ENCODE measurements at regions not wholly inside any gene's neighbourhood (a gene's known extent, or its start where the extent isn't known, plus 50 kb on each side); places are given as distances from the start of the nearest gene placed in this dataset.

DNA sequence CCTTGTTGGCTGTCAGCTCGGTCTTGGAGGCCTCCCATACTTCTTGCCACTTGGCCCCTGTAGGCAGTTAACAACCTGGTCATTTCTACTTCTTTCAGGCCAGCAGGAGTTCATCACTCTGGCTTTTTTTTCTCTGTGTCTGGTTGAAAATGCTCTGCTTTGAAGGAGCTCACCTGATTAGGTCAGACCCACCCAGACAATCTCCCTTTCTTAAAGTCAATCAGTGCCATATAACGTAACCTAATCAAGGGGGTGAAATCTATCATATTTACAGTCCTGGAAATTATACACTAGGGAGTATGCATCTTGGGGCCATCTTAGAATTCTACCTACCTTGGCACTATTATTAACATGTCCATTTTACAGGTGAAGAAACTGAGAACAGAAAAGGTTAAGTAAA lies 155.4 kb downstream of the SREK1 start:
- H3K4me1 ChIP-seq (ENCODE audit: insufficient read depth, low read length) = no peaks in the 10 kb centered on the region

DNA sequence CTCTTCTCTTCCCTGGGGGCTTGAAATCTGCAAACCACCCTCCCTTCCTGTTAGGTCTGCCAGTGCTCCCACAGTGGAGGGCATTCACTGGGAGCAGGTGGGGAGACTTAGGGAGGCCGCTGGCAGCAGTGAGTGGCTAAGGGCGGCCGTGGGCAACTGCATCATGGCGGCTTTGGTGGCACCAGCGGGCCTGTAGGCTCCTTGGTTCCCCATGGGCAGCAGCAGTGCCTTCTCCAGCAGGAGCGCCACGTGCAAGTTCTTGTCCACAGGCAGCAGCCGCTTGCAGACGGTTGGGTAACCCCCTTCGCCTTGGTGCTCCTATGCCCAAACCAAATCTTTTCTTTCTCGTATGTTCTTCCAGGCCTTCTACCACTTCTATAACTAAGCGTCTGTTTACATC lies 158.2 kb downstream of the SREK1 start:
- no peaks in the 10 kb centered on the region for H4K20me1 ChIP-seq (ENCODE audit: insufficient read depth, low read length)
- no peak overlapping the region for H3K4me3 ChIP-seq (ENCODE audit: insufficient read depth, low read depth, low read length)
- H3K4me2 ChIP-seq (ENCODE audit: low read length) = no peak overlapping the region
- DNase-seq (ENCODE audit: low read depth) (no peak), FAIRE-seq (no peak)
- H3K36me3 ChIP-seq (ENCODE audit: insufficient read depth, low read length) = no peaks in the 10 kb centered on the region
- Mint-ChIP-seq H3K27me3 (ENCODE audit: low read depth, unreplicated experiment) (peaks cover 17% of the 10 kb centered on the region), H3K36me3 (ENCODE audit: low read depth, unreplicated experiment) (no peaks in the 10 kb centered on the region), H3K9me3 (ENCODE audit: unreplicated experiment) (no peaks in the 10 kb centered on the region), H3K27ac (ENCODE audit: unreplicated experiment) (no peak overlapping the region), H3K4me1 (ENCODE audit: low read depth, unreplicated experiment) (no peaks in the 10 kb centered on the region), H3K4me3 (ENCODE audit: unreplicated experiment) (no peak overlapping the region)
- H3K79me2 ChIP-seq (ENCODE audit: insufficient read depth, low read length) = no peaks in the 10 kb centered on the region
- H3K27me3 ChIP-seq (ENCODE audit: insufficient read depth, low read length) = no peaks in the 10 kb centered on the region
- H3K27ac ChIP-seq (ENCODE audit: low read depth, low read length) = no peak overlapping the region
- no peak overlapping the region for H3K9ac ChIP-seq (ENCODE audit: low read length)
- no peaks in the 10 kb centered on the region for H3K4me1 ChIP-seq (ENCODE audit: insufficient read depth, low read length)
- H3K9me3 ChIP-seq (ENCODE audit: insufficient read depth, low read depth, low read length) = no peaks in the 10 kb centered on the region
- H2AFZ ChIP-seq (ENCODE audit: low read depth, low read length) = no peak overlapping the region
- no peak for TF ChIP-seq EZH2 (IDR thresholded peaks at IDR 0.05; ENCODE audit: insufficient read depth, low read length)
- TF ChIP-seq, protein P1, sequence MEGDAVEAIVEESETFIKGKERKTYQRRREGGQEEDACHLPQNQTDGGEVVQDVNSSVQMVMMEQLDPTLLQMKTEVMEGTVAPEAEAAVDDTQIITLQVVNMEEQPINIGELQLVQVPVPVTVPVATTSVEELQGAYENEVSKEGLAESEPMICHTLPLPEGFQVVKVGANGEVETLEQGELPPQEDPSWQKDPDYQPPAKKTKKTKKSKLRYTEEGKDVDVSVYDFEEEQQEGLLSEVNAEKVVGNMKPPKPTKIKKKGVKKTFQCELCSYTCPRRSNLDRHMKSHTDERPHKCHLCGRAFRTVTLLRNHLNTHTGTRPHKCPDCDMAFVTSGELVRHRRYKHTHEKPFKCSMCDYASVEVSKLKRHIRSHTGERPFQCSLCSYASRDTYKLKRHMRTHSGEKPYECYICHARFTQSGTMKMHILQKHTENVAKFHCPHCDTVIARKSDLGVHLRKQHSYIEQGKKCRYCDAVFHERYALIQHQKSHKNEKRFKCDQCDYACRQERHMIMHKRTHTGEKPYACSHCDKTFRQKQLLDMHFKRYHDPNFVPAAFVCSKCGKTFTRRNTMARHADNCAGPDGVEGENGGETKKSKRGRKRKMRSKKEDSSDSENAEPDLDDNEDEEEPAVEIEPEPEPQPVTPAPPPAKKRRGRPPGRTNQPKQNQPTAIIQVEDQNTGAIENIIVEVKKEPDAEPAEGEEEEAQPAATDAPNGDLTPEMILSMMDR (IDR thresholded peaks at IDR 0.05; ENCODE audit: insufficient read depth, low read depth, low read length) = no peak

More for the DNA sequence above, 155.4 kb downstream of the SREK1 start:
- no peak overlapping the region for H3K4me2 ChIP-seq (ENCODE audit: low read length)
- no peak overlapping the region for H3K4me3 Mint-ChIP-seq (ENCODE audit: unreplicated experiment)
- no peaks in the 10 kb centered on the region for H3K36me3 Mint-ChIP-seq (ENCODE audit: low read depth, unreplicated experiment)
- FAIRE-seq = no peak
- no peak overlapping the region for H3K4me3 ChIP-seq (ENCODE audit: insufficient read depth, low read depth, low read length)
- H2AFZ ChIP-seq (ENCODE audit: low read depth, low read length) = no peak overlapping the region
- no peak overlapping the region for H3K9ac ChIP-seq (ENCODE audit: low read length)
- no peak overlapping the region for H3K27ac Mint-ChIP-seq (ENCODE audit: unreplicated experiment)
- TF ChIP-seq, protein P1 (IDR thresholded peaks at IDR 0.05; ENCODE audit: insufficient read depth, low read depth, low read length) = no peak
- no peak for TF ChIP-seq EZH2 (IDR thresholded peaks at IDR 0.05; ENCODE audit: insufficient read depth, low read length)
- H3K9me3 ChIP-seq (ENCODE audit: insufficient read depth, low read depth, low read length) = no peaks in the 10 kb centered on the region
- no peaks in the 10 kb centered on the region for H3K4me1 Mint-ChIP-seq (ENCODE audit: low read depth, unreplicated experiment)
- H3K36me3 ChIP-seq (ENCODE audit: insufficient read depth, low read length) = no peaks in the 10 kb centered on the region
- no peaks in the 10 kb centered on the region for H3K27me3 ChIP-seq (ENCODE audit: insufficient read depth, low read length)
- H3K9me3 Mint-ChIP-seq (ENCODE audit: unreplicated experiment) = no peaks in the 10 kb centered on the region
- H3K27ac ChIP-seq (ENCODE audit: low read depth, low read length) = no peak overlapping the region
- no peaks in the 10 kb centered on the region for H4K20me1 ChIP-seq (ENCODE audit: insufficient read depth, low read length)
- no peak for DNase-seq (ENCODE audit: low read depth)
- H3K27me3 Mint-ChIP-seq (ENCODE audit: low read depth, unreplicated experiment) = peaks cover 12% of the 10 kb centered on the region
- no peaks in the 10 kb centered on the region for H3K79me2 ChIP-seq (ENCODE audit: insufficient read depth, low read length)

DNA sequence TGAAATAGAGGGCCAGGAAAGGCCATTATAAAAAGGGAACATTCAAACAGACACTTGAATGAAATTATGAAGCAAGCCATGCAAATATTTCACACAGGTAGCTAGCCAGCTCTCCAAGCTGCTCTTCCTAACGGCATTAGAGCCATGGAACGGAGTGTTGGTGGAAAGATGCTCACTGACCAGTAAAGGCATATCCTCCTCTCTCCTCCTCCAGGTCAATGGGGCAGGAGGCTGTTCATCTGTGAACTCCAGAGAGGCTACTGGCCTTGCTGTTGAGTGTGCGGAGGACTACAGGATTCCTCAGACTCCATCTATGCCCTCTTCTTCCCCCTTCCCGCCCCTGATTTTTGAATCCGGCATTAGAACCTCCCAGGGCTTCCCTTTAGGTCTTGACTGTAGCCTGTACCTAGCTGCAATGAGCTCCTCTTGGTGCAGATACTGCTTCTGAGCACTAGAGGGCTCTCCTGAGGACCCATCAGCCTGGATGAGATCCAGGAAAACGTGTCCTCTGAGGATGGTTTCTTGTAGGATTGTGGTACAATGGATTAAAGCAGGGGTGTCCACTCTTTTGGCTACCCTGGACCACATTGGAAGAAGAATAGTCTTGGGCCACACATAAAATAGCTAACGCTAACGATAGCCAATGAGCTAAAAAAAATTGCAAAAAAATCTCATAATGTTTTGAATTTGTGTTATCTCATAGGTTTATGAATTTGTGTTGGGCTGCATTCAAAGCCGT lies 162.2 kb downstream of the SREK1 start:
- FAIRE-seq (peak; percentile 70), DNase-seq (ENCODE audit: low read depth) (peak; percentile 36)
- H3K9me3 ChIP-seq (ENCODE audit: insufficient read depth, low read depth, low read length) = no peaks in the 10 kb centered on the region
- H3K9me3 Mint-ChIP-seq (ENCODE audit: unreplicated experiment) = peaks cover 4% of the 10 kb centered on the region
- no peaks in the 10 kb centered on the region for H3K27me3 ChIP-seq (ENCODE audit: insufficient read depth, low read length)
- no peak overlapping the region for H3K4me3 ChIP-seq (ENCODE audit: insufficient read depth, low read depth, low read length)
- no peaks in the 10 kb centered on the region for H3K79me2 ChIP-seq (ENCODE audit: insufficient read depth, low read length)
- no peaks in the 10 kb centered on the region for H3K4me1 ChIP-seq (ENCODE audit: insufficient read depth, low read length)
- no peak overlapping the region for H2AFZ ChIP-seq (ENCODE audit: low read depth, low read length)
- no peak overlapping the region for H3K27ac Mint-ChIP-seq (ENCODE audit: unreplicated experiment)
- H3K4me1 Mint-ChIP-seq (ENCODE audit: low read depth, unreplicated experiment) = no peaks in the 10 kb centered on the region
- no peaks in the 10 kb centered on the region for H3K36me3 ChIP-seq (ENCODE audit: insufficient read depth, low read length)
- H3K27me3 Mint-ChIP-seq (ENCODE audit: low read depth, unreplicated experiment) = peaks cover 10% of the 10 kb centered on the region
- no peak for TF ChIP-seq EZH2 (IDR thresholded peaks at IDR 0.05; ENCODE audit: insufficient read depth, low read length)
- TF ChIP-seq, protein P1 (IDR thresholded peaks at IDR 0.05; ENCODE audit: insufficient read depth, low read depth, low read length) = peak; percentile 92
- no peak overlapping the region for H3K4me3 Mint-ChIP-seq (ENCODE audit: unreplicated experiment)
- no peak overlapping the region for H3K4me2 ChIP-seq (ENCODE audit: low read length)
- no peaks in the 10 kb centered on the region for H4K20me1 ChIP-seq (ENCODE audit: insufficient read depth, low read length)
- no peak overlapping the region for H3K27ac ChIP-seq (ENCODE audit: low read depth, low read length)
- no peaks in the 10 kb centered on the region for H3K36me3 Mint-ChIP-seq (ENCODE audit: low read depth, unreplicated experiment)
- no peak overlapping the region for H3K9ac ChIP-seq (ENCODE audit: low read length)

Measured in astrocyte (in vitro differentiated cells and primary cell).